Left renal cortex interstitium (tissue), 4 donors: ENCODE measurements at regions not wholly inside any gene's neighbourhood (a gene's known extent, or its start where the extent isn't known, plus 50 kb on each side); places are given as distances from the start of the nearest gene placed in this dataset.
"Not testable (repeated sequence)": the region's sequence is repeated elsewhere in the genome, so short reads cannot be mapped to it uniquely, and the experiment has no call there.

Experiments
- DNase-seq, 4 donors: peaks; one replicate each; pipeline ENCODE4 v3.0.0-alpha.2; 2013; ENCODE audit warnings: low read depth in 4 of 4, low spot score in 2 of 4, missing footprints in 1 of 4

- DNase-seq: no peak
These were observed 382.6 kb upstream of the GOT2 start for GRCh38 chr16:59116744-59117143.

- DNase-seq: no peak
These were observed 380.7 kb upstream of the GOT2 start for GRCh38 chr16:59114790-59115189.

- DNase-seq: no peak
These were observed 379.0 kb upstream of the GOT2 start for GRCh38 chr16:59113004-59113670.

- DNase-seq: no peak
These were observed 377.2 kb upstream of the GOT2 start for GRCh38 chr16:59111280-59111679.

GRCh38 chr16:59108374-59108773, 374.3 kb upstream of the GOT2 start:
- DNase-seq: no peak

- DNase-seq: not testable (repeated sequence)
These were observed 362.6 kb upstream of the GOT2 start for GRCh38 chr16:59096682-59097081.

- DNase-seq: no peak
These were observed 356.4 kb upstream of the GOT2 start for GRCh38 chr16:59090541-59090940.

- DNase-seq: no peak
These were observed 354.3 kb upstream of the GOT2 start for GRCh38 chr16:59088431-59088830.

- no peak for DNase-seq
These were observed 353.5 kb upstream of the GOT2 start for GRCh38 chr16:59087641-59088040.

- DNase-seq: no peak
These were observed 333.1 kb upstream of the GOT2 start for GRCh38 chr16:59067205-59067604.

GRCh38 chr16:59060207-59060606, 326.1 kb upstream of the GOT2 start:
- DNase-seq: no peak

GRCh38 chr16:59058250-59058649, 324.1 kb upstream of the GOT2 start:
- no peak for DNase-seq

- no peak for DNase-seq
These were observed 319.8 kb upstream of the GOT2 start for GRCh38 chr16:59053911-59054310.

GRCh38 chr16:59052231-59052630, 318.1 kb upstream of the GOT2 start:
- DNase-seq: no peak

- DNase-seq: no peak
These were observed 314.8 kb upstream of the GOT2 start for GRCh38 chr16:59048876-59049275.

- DNase-seq: no peak
These were observed 313.0 kb upstream of the GOT2 start for GRCh38 chr16:59047114-59047513.

- DNase-seq: no peak
These were observed 312.2 kb upstream of the GOT2 start for GRCh38 chr16:59046335-59046734.

GRCh38 chr16:59045501-59045900, 311.4 kb upstream of the GOT2 start:
- DNase-seq: no peak

GRCh38 chr16:59044616-59045015, 310.5 kb upstream of the GOT2 start:
- no peak for DNase-seq

- no peak for DNase-seq
These were observed 308.2 kb upstream of the GOT2 start for GRCh38 chr16:59042301-59042700.

- no peak for DNase-seq
These were observed 305.1 kb upstream of the GOT2 start for GRCh38 chr16:59039066-59039720.

- no peak for DNase-seq
These were observed 296.9 kb upstream of the GOT2 start for GRCh38 chr16:59030923-59031485.
